GM12864 (cell line): ENCODE measurements at regions not wholly inside any gene's neighbourhood (a gene's known extent, or its start where the extent isn't known, plus 50 kb on each side); places are given as distances from the start of the nearest gene placed in this dataset.

Experiments
- DNase-seq: peaks from one replicate; pipeline ENCODE4 v3.0.0-alpha.2; 2011; ENCODE audit warnings: low read depth
- H3K4me3 ChIP-seq: 2 replicates; pipeline ENCODE4 v1.5.1; 2011; ENCODE audit warnings: mild to moderate bottlenecking, low read depth, low read length, control low read depth
- TF ChIP-seq, protein P1 (sequence below): IDR thresholded peaks from 2 replicates; pipeline ENCODE4 v1.5.1; 2011; ENCODE audit warnings: low read depth, mild to moderate bottlenecking, moderate library complexity, low read length, control low read depth, inconsistent platforms; ENCODE audit errors: missing control alignments

DNA sequence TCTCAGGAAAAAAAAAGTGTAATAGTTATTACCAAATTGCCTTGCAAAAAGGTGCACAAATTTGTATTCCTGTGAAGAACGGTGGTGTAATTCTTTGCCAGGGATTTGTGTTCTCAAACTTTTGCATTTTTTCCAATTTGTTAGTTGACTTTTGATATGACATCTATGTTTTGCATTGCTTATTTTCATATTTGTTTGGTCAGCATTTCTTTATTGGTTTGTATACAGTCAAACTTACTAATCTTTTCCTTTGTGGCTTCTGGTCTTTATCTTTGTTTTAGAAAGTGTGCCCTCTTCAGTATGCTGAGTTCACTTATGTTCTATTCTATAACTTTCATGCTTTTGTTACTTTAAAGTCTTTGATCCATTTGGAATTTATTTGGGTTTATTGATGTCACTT lies 226.2 kb upstream of the ZFHX3 start:
- no peak overlapping the region for H3K4me3 ChIP-seq
- TF ChIP-seq, protein P1, sequence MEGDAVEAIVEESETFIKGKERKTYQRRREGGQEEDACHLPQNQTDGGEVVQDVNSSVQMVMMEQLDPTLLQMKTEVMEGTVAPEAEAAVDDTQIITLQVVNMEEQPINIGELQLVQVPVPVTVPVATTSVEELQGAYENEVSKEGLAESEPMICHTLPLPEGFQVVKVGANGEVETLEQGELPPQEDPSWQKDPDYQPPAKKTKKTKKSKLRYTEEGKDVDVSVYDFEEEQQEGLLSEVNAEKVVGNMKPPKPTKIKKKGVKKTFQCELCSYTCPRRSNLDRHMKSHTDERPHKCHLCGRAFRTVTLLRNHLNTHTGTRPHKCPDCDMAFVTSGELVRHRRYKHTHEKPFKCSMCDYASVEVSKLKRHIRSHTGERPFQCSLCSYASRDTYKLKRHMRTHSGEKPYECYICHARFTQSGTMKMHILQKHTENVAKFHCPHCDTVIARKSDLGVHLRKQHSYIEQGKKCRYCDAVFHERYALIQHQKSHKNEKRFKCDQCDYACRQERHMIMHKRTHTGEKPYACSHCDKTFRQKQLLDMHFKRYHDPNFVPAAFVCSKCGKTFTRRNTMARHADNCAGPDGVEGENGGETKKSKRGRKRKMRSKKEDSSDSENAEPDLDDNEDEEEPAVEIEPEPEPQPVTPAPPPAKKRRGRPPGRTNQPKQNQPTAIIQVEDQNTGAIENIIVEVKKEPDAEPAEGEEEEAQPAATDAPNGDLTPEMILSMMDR = no peak
- no peak for DNase-seq

DNA sequence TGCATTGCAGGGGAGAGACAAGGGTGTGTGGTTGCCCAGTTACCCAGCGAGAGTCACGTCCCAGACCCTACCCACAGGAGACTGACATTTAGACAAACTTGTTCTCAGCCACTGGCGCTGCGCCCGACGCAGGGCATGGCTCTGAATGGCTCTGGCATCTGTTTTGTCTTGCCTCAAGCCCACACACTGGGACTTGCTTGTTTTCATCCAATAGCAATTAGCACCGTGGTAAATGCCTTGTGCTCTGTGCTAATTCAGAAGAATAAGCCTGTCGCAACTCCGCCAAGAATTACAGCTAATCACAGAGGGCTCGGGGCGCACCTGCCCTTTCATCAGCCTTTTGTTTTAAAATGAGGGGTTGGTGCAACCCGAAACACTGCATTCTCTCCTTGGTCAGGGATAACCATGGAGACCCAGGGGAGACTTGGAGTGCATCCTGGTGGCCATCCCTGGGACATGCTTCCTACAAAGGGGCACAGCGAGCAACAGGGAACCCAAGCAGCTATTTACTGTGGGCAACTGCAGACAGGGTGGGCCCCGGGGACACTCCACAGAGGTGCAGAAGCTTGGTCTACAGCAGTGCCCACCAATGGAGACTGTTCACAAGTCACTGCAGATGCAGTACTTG lies 220.6 kb upstream of the ZFHX3 start:
- no peak for DNase-seq
- H3K4me3 ChIP-seq = no peak overlapping the region
- TF ChIP-seq, protein P1 = no peak

DNA sequence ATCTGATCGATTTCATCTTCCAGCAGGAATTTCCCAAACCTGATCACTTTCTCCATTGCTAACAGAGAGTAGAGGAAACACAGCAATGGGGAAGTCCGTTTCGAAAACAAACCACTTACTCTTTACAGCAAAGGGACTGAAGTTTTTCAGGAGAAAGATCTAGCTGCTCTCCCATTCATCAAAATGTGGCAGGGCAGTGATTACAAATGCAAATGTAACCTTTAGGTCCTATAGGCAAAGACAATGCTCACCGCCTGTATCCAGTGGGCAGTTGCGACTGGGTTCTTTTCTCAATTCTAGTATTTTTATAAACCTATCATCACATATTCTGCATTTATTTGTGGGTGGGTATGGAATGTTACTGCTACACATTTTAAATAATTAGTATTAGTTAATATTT lies 218.0 kb upstream of the ZFHX3 start:
- no peak overlapping the region for H3K4me3 ChIP-seq
- TF ChIP-seq, protein P1 = no peak
- no peak for DNase-seq

DNA sequence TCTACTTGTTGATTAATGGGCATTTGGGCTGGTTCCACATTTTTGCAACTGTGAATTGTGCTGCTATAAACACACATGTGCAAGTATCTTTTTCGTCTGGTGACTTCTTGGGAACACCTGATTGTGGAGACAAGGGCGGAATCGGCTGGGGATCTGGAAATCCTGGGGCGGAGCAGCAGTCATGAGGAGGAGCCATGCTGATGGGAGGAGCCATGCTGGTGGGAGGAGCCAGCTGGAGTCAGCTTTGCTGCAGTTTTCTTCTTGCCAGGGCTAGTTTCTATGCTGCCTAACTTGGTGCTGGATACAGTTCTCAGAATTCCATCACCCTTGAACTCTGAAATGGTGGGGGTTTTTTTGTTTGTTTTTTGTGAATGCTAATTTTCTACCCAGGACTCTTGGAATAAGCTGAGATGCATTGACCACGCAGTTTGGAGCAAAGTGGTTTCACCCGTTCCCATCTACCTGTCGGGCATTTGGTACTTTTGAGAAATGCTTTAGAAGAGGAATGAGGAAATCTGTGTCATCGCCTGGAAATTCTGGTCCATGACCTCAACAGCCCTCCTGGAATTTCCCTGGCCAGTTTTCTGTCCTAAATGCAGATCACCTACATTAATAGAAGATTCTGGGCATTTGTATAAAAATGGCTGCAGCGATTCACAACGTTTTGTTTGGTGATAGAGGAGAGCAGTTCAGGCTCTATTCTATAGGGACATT lies 217.4 kb upstream of the ZFHX3 start:
- TF ChIP-seq, protein P1 = no peak
- no peak for DNase-seq

DNA sequence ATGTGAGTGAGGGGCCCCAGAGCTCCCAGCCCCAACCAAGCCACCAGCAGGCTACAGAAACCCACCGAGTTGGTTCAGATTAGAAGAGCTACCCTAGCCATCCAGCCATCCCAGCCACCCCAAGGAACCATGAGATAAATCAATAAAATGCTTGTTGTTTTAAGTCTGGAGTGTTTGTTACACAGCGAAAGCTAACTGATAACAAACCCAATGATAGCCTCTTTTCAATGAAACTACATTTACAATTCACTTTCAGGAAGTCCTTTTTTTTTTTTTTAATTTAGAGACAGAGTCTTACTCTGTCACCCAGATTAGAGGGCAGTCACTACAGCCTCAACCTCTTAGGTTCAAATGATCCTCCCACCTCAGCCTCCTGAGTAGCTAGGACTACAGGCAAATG lies 215.0 kb upstream of the ZFHX3 start:
- no peak overlapping the region for H3K4me3 ChIP-seq
- TF ChIP-seq, protein P1 = no peak

More for the DNA sequence above, 217.4 kb upstream of the ZFHX3 start:
- H3K4me3 ChIP-seq = no peak overlapping the region

DNA sequence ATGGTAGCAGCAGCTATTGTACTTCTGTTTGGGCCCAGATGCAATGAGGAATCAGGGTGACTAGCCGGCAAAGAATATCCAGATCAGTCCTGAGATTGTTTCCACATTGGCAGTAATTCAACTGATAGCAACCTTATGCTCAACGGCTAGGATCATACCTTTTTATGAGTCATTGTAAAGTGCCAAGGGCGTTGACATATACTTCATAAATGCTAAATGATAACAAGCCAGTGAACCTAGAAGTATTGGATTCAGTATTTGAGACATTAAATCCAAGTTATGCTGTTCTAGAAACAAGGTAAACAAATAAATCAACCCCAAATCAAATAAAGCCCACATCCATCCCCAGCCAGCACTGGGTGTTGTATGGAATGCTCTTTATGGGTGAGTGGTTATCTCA lies 207.1 kb upstream of the ZFHX3 start:
- TF ChIP-seq, protein P1 = no peak
- no peak for DNase-seq
- no peak overlapping the region for H3K4me3 ChIP-seq

More for the DNA sequence above, 215.0 kb upstream of the ZFHX3 start:
- no peak for DNase-seq
